Loucy (cell line): ENCODE measurements at regions not wholly inside any gene's neighbourhood (a gene's known extent, or its start where the extent isn't known, plus 50 kb on each side); places are given as distances from the start of the nearest gene placed in this dataset.
"Not testable (repeated sequence)": the region's sequence is repeated elsewhere in the genome, so short reads cannot be mapped to it uniquely, and the experiment has no call there.

ENCODE experiments used
- H2AFZ ChIP-seq: fragments of 200-600 bp; sonication (generic); 2 replicates; pipeline ENCODE4 v1.6.0; 2016; ENCODE audit warnings: antibody characterized with exemption, mild to moderate bottlenecking, low read length, moderate library complexity
- H3F3A ChIP-seq: fragments of 200-600 bp; 2 replicates; pipeline ENCODE4 v1.6.0; 2016; ENCODE audit warnings: antibody characterized with exemption, low read depth, mild to moderate bottlenecking
- H3K27me3 ChIP-seq: fragments of 200-600 bp; sonication (generic); 2 replicates; pipeline ENCODE4 v1.6.1; 2014; ENCODE audit warnings: low read length, mild to moderate bottlenecking; ENCODE audit not compliant: insufficient read depth, poor library complexity, severe bottlenecking
- H3K36me3 ChIP-seq: fragments of 200-600 bp; sonication (generic); 2 replicates; pipeline ENCODE4 v1.6.1; 2016; ENCODE audit warnings: low read length; ENCODE audit not compliant: insufficient read depth
- H3K4me1 ChIP-seq: fragments of 200-600 bp; sonication (generic); 2 replicates; pipeline ENCODE4 v1.5.1; 2014; ENCODE audit warnings: low read length, mild to moderate bottlenecking; ENCODE audit not compliant: insufficient read depth, poor library complexity, severe bottlenecking
- H3K4me2 ChIP-seq: fragments of 200-600 bp; sonication (generic); 2 replicates; pipeline ENCODE4 v1.6.0; 2014; ENCODE audit warnings: antibody characterized with exemption, low read length, low read depth, mild to moderate bottlenecking; ENCODE audit not compliant: poor library complexity, severe bottlenecking
- H3K4me3 ChIP-seq: fragments of 200-600 bp; sonication (generic); 2 replicates; pipeline ENCODE4 v1.5.1; 2014; ENCODE audit warnings: low read length, mild to moderate bottlenecking, mixed read lengths; ENCODE audit not compliant: poor library complexity, severe bottlenecking
- H3K79me2 ChIP-seq: fragments of 200-600 bp; sonication (generic); 2 replicates; pipeline ENCODE4 v1.6.1; 2014; ENCODE audit warnings: low read length; ENCODE audit not compliant: insufficient read depth
- H3K9ac ChIP-seq: fragments of 200-600 bp; sonication (generic); 2 replicates; pipeline ENCODE4 v1.6.0; 2014; ENCODE audit warnings: mild to moderate bottlenecking, low read depth, low read length, moderate library complexity; ENCODE audit not compliant: poor library complexity, severe bottlenecking
- H3K9me2 ChIP-seq: fragments of 200-600 bp; sonication (generic); replicated peaks from 2 replicates; pipeline ENCODE4 v1.6.1; 2016; ENCODE audit warnings: low read depth, low read length, mixed read lengths
- H3K9me3 ChIP-seq: fragments of 200-600 bp; sonication (generic); 2 replicates; pipeline ENCODE4 v1.6.1; 2014; ENCODE audit warnings: mild to moderate bottlenecking, antibody characterized with exemption, low read length, low read depth; ENCODE audit not compliant: insufficient read depth
- H4K20me1 ChIP-seq: fragments of 200-600 bp; sonication (generic); 2 replicates; pipeline ENCODE4 v1.6.0; 2014; ENCODE audit warnings: antibody characterized with exemption, low read length, mild to moderate bottlenecking; ENCODE audit not compliant: insufficient read depth, poor library complexity, severe bottlenecking
- EZH2phosphoT487 ChIP-seq: fragments of 200-600 bp; IDR thresholded peaks from 2 replicates; pipeline ENCODE4 v1.6.1; 2018; ENCODE audit warnings: antibody characterized with exemption, mild to moderate bottlenecking, moderate library complexity, borderline replicate concordance
- TF ChIP-seq, protein P1 (sequence below): fragments of 200-600 bp; sonication (generic); conservative IDR thresholded peaks from 2 replicates; pipeline ENCODE4 v1.5.1; 2014; ENCODE audit warnings: mild to moderate bottlenecking, antibody characterized with exemption, low read length

- H2AFZ ChIP-seq, result no peak overlapping the region
- no peak for TF ChIP-seq EZH2phosphoT487
- TF ChIP-seq, protein P1, sequence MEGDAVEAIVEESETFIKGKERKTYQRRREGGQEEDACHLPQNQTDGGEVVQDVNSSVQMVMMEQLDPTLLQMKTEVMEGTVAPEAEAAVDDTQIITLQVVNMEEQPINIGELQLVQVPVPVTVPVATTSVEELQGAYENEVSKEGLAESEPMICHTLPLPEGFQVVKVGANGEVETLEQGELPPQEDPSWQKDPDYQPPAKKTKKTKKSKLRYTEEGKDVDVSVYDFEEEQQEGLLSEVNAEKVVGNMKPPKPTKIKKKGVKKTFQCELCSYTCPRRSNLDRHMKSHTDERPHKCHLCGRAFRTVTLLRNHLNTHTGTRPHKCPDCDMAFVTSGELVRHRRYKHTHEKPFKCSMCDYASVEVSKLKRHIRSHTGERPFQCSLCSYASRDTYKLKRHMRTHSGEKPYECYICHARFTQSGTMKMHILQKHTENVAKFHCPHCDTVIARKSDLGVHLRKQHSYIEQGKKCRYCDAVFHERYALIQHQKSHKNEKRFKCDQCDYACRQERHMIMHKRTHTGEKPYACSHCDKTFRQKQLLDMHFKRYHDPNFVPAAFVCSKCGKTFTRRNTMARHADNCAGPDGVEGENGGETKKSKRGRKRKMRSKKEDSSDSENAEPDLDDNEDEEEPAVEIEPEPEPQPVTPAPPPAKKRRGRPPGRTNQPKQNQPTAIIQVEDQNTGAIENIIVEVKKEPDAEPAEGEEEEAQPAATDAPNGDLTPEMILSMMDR, result no peak
Observed at GRCh38 chr11:95412074-95412473, 181.1 kb upstream of the SESN3 start.

DNA sequence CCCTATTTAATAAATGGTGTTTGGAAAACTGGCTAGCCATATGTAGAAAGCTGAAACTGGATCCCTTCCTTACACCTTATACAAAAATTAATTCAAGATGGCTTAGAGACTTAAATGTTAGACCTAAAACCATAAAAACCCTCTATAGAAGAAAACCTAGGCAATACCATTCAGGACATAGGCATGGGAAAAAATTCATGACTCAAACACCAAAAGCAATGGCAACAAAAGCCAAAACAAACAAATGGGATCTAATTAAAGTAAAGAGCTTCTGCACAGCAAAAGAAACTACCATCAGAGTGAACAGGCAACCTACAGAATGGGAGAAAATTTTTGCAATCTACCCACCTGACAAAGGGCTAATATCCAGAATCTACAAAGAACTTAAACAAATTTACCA, 179.7 kb upstream of the SESN3 start:
- H4K20me1 ChIP-seq, H3K27me3 ChIP-seq, H2AFZ ChIP-seq, H3K36me3 ChIP-seq, H3K9me2 ChIP-seq, H3K79me2 ChIP-seq, H3K9me3 ChIP-seq, H3F3A ChIP-seq, H3K9ac ChIP-seq: not testable (repeated sequence)
- peak overlapping the region; percentile 44 for H3K4me3 ChIP-seq
- H3K4me2 ChIP-seq, result peak overlapping the region; percentile 56
- peaks cover 35% of the 10 kb centered on the region for H3K4me1 ChIP-seq

More at GRCh38 chr11:95412074-95412473, 181.1 kb upstream of the SESN3 start:
- Histone ChIP-seq H3K9me2 (no peaks in the 10 kb centered on the region), H3K9ac (no peak overlapping the region), H3K9me3 (no peaks in the 10 kb centered on the region), H3K27me3 (no peaks in the 10 kb centered on the region), H3K4me3 (no peak overlapping the region), H3K79me2 (no peaks in the 10 kb centered on the region), H3K4me2 (no peak overlapping the region), H3K4me1 (peaks cover 38% of the 10 kb centered on the region), H4K20me1 (no peaks in the 10 kb centered on the region), H3F3A (no peaks in the 10 kb centered on the region), H3K36me3 (no peaks in the 10 kb centered on the region)

GRCh38 chr11:95406271-95406670, 175.3 kb upstream of the SESN3 start:
- no peak overlapping the region for H2AFZ ChIP-seq
- H3K79me2 ChIP-seq, result no peaks in the 10 kb centered on the region
- H3K4me3 ChIP-seq, result no peak overlapping the region
- H3K9ac ChIP-seq, result no peak overlapping the region
- no peaks in the 10 kb centered on the region for H3K9me2 ChIP-seq
- H3K9me3 ChIP-seq, result peaks cover 7% of the 10 kb centered on the region; the same call in 1 of the 2 replicates
- H4K20me1 ChIP-seq, result no peaks in the 10 kb centered on the region
- H3K36me3 ChIP-seq, result no peaks in the 10 kb centered on the region
- TF ChIP-seq, protein P1, result no peak
- no peak for TF ChIP-seq EZH2phosphoT487
- H3K4me1 ChIP-seq, result peaks cover 9% of the 10 kb centered on the region
- H3K4me2 ChIP-seq, result no peak overlapping the region
- no peaks in the 10 kb centered on the region for H3F3A ChIP-seq
- no peaks in the 10 kb centered on the region for H3K27me3 ChIP-seq

DNA sequence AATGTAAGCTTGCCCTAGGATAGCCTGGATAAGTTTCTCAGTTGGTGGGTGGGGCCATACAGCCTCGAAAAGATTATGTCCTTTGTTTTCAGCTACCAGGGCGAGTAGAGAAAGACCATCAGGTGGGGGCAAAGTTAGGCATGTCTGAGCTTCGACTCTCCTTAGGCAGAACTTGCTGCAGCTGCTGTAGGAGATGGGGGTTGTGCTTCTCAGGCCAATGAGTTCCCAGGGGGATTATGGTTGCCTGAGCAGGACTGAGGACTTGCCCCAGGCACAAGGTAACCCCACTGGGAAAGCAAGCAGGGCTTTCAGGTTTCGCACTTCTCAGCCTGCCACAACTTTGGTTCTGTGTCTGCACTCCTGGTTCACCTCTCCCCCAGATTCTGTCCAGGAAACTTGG, 173.4 kb upstream of the SESN3 start:
- H2AFZ ChIP-seq, result no peak overlapping the region
- no peak overlapping the region for H3K4me2 ChIP-seq

More for the DNA sequence above, 173.4 kb upstream of the SESN3 start:
- Histone ChIP-seq H3K9ac (no peak overlapping the region), H3K9me3 (peaks cover 7% of the 10 kb centered on the region; the same call in 1 of the 2 replicates), H4K20me1 (no peaks in the 10 kb centered on the region), H3K79me2 (no peaks in the 10 kb centered on the region), H3K27me3 (no peaks in the 10 kb centered on the region), H3K4me3 (no peak overlapping the region), H3F3A (no peaks in the 10 kb centered on the region), H3K4me1 (peaks cover 9% of the 10 kb centered on the region), H3K36me3 (no peaks in the 10 kb centered on the region), H3K9me2 (no peaks in the 10 kb centered on the region)
- TF ChIP-seq, protein P1, result no peak
- TF ChIP-seq EZH2phosphoT487, result no peak
